ENCODE measurements at regions not wholly inside any gene's neighbourhood (a gene's known extent, or its start where the extent isn't known, plus 50 kb on each side); places are given as distances from the start of the nearest gene placed in this dataset.
"Not testable (repeated sequence)": the region's sequence is repeated elsewhere in the genome, so short reads cannot be mapped to it uniquely, and the experiment has no call there.

DNA sequence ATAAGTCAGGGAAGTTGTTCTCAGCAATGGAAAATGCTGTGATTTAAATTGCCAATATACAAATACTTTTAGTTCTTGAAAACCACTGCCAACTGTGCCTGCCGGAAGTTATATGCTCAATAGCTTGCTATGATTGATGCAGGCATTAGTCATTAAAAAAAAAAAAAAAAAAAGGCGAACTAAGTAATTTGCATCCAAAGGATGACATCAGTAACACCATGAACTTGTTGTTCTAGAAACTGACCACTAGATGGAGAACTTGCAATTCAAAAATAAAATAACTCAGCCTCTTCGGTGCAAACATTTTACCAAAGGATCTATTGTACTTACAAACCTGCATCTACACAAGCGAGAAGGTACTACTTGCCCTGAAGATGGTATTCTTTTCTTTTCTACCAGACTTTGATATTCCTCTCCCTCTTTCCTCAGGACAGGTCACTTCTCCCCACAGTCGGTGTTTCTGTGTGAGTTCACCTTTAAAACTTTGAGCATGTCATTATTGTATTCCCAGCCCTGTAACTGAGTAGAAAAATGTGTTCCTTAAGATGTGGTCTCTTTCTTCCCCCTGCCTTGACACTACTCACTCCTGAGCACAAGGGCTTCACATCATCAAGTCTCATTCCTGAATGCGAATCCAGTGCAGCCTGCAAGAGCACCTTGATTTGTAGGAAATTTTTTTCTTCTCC, 115.0 kb upstream of the VEPH1 start:
- DNase-seq, result no peak

DNA sequence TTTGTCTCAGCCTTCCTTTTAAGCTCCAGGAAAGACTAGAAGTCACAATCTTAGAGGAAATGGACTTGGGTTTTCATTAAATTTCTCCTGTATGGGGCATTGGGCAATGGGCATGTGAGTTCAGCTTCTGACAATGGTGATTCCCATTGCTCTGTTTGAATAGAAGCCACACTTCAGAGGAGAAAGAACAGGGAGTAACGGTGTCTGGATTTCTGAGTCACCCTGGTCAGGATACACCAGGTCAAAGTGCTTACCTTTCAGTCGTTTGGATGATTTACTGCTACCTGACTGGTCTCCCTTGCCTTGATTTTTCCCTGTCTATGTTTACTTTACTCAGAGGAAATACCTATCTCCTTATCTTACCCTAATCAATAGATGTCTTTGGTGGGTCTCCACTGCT, 111.7 kb upstream of the VEPH1 start:
- DNase-seq, result no peak

DNA sequence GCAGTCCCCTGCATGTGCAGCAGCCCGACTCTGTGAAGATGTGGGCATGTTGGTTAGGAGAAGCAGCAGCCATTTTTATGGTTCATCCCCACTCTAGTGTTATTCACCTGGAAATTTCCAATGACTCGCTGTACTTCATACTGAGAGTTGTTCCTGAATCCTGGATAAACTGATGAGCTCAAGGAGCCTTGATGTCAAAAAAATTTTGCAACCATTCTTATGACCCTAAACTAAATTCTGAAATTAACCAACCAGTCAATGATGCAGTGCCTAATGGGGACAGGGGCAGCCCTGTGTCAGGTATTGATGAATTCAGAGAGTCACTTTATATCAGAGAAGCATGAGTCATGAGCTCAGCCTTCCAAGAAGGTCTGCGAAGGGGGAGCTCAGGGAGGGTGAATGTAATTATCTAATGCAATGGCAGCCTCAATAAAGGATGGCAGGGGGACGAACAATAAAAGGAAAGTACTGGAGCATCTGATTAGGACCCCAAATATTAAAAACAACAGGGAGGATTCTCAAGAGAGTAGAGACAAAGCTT, 108.4 kb upstream of the VEPH1 start:
- DNase-seq, result no peak

DNA sequence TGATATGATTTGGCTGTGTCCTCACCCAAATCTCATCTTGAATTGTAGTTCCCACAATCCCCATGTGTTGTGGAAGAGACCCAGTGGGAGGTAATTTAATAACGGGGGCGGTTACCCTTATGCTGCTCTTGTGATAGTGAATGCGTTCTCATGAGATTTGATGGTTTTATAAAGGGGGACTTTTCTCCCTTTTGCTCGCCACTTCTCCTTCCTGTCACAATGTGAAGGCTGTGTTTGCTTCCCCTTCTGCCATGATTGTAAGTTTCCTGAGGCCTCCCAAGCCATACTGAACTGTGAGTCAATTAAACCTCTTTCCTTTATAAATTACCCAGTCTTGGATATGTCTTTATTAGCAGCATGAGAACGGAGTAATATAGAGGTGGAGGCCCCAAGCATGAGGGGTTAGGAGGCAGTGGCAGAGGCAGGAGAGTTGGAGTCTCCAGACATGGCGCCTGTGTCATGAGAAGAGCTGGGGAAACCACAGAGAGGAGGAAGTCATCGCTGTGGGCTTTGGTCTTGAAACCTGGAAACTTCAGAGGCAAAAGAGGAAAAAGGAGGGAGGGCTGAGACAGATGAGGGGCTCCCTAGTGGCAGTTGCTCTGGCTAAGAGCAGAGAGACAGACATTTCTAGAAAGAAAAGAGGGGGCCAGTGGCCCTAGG, 107.8 kb upstream of the VEPH1 start:
- no peak for DNase-seq

DNA sequence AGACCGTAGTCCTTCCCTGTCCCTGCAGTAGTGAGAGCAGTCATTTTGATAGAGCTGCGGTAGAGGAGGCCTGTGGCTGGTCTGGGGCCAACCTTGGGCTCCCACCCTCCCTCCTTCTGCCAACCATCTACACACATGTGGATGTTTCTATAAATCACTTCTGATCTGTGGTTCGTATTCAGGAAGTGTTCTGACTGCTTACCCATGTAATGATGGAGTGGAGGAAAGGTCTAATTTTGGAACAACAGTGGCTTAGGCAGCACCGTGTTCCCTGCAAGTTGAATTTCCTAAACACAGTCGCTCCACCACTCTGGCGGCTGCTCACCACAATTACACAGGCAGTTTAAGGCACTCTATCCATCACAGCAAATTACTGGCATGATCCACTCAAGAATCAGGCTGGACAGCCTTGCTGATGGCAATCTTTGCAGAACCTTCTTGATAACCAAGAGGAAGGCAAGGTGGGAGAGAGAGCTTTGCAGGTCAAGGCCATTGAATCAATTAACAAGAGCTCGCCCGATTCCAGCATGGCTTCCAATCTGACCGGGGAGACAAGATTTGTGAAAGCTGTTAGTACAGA, 104.7 kb upstream of the VEPH1 start:
- DNase-seq, result no peak

DNA sequence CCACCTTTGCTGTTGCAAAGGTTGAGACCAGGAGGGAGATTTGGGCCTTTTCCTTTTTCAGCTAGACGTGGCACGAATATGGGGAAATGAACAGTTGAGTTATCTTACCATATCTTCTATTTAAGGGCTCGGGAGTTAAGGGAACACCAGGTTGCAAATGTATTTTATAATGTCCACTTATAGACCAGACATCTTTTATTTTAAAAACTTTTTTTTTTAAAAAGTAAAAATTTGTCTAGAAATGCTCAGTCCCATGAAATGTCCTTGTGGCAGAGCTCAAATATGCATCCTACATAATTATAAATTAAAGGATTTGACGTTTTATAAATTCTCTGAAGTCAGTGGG, 103.6 kb upstream of the VEPH1 start:
- DNase-seq, result no peak

DNA sequence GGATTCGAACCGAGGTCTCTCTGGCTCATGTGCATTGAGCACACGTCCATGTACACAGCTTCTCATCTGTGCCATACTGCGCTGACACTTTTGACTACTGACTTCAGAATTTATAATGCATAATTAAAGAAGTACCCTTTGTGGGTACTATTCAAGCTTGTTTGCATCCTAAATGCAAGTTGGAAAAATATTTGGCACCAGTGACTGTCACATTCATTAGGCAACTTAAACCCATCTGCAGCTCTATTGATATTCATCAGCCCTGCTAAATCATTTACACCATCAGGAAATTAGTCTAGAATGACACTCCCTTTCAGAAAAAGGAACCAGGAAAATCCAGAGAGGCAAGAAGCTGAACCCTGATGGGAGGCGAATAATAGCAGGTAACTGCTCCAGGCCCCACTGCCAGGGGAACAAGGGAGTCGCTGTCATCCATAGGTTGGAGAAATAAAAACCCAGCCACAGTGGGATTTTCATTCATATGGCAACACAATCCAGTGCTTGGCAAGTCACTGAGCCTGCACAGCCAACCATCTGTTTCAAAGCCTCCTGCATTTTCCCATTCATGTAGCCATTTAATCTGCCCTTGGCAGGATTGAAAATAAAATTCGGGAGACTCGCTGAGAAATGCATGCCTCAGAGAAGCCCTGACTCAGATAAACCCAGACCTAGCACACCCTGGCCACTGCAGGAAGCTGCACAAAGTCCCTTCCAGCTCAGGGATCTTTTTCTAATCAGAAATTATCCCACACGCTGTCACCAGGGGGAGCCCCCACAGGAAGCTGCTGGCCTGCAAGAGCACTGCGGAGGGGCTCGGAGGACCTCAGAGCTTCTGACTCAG, 103.0 kb upstream of the VEPH1 start:
- peak; percentile 52 for DNase-seq

DNA sequence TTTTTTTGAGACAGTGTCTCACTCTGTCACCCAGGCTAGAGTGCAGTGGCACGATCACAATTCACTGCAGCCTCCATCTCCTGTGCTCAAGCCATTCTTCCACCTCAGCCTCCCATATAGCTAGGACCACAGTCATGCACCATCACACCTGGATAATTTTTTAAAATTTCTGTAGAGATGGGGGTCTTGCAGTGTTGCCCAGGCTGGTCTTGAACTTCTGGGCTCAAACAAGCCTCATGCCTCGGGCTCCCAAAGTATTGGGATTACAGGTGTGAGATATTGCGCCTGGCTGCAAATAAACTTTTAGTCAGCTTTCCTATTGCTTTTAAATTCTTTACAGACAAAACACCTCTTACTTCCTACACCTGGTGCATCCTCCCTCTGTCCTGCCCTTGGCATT, 102.1 kb upstream of the VEPH1 start:
- DNase-seq, result no peak

DNA sequence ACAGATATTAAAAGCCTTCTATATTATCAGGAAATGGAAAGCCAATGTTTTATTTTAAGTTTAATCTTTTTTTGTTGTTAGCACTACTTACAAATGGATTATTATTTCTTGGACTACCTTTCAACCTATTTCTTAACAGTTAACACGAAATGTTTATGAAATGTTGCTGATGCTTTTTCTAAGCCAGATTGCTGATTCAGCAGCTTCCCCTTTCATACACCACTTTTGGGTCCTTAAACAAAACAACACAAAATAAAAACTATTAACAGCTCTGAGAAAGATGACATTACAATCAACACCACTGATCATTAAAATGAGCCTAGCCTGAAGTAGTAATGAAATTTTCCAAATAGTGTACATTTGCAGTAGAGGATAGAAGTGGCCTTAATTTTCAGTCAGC, 99.2 kb upstream of the VEPH1 start:
- no peak for DNase-seq

DNA sequence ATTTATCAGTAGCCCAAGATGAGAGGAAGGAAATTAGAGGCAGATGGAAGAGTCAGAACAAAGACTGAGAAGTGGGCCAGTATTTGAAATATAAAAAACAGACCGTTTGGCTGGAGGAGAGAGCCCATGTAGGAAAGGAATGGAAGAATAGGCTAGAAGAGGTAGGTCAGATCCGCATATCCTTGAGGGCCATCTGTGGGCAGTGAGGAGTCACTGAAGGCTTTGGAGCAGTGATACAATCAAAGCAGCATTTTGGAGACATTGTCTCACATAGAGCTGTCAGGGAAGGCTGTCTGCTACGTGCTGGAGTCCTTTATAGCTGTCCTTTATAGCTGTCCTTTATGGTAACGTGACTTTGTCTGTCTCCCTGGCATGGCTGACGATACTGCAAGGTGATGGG, 92.0 kb upstream of the VEPH1 start:
- DNase-seq, result no peak

DNA sequence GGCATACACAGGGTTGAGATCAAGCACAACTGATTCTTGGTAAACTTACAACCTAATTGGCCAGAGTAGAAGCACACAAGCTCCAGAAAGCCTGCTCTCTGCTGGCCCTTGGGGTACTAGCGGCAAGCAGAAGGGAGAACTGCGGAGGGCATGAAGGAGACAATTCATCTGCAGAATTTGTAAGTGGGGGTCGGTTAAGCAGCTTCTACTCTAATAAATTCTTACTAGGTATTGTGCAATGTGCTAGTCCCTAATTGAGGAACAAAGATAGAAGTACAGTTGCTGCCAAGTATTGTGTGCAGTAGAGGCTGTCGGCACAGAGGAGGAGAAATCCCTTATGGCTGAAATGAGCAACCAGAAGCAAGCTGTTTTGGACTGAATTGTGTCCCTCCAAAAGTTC, 91.2 kb upstream of the VEPH1 start:
- no peak for DNase-seq

DNA sequence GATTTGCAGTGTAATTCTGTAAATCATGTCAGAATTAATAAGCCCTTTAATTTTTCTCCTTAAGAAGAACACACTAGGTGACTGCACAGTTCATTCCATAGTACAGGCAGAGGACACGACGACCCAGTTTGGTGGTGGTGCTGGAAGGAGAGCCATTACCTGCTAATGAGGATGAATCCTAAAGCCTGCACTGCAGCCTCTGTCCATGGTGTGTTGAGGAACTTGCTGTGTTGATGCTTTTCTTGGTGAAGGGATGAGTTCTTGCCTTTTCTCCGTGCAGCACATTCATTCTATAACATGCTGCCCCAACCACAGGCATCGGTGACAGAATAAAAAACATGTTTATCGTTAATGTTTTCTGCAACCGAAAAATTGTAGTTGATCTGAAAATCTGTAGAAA, 89.6 kb upstream of the VEPH1 start:
- DNase-seq, result no peak

DNA sequence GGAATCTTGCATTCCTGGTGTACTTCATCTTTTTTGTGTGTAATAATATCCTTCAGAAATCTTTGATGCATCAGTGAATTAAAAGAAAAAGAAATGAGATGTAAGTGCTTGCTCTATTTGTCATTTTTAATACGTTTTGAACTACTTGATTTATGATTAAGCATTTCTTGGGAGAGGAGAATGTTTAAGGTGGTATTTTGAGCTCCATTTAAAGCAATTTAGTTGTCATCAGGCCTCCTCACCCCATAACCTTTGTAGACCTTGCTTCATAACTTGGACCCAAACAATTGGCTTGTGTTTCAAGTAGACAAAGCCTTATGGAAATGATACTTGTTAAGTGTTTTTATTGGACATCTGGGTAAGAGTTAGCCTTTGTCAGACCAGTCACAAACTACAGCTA, 87.1 kb upstream of the VEPH1 start:
- no peak for DNase-seq

DNA sequence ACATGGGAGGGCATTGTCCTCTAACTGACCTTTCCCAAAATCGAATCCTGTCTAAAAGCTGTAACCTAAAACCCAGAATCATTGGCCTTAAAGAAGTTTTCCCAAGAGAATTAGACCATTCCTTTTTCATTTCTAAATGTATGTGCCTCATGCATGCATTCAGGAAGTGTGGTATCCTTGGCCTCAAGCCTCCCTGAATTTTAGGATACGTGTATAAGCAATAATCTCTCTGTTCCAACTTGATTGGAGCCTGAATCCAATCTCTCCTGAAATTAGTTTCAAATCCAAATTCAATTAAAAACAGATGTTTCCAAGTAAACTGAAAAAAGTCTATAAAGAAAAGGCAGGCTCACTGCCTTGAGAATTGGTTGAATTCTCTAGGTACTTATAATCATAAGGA, 86.0 kb upstream of the VEPH1 start:
- no peak for DNase-seq

DNA sequence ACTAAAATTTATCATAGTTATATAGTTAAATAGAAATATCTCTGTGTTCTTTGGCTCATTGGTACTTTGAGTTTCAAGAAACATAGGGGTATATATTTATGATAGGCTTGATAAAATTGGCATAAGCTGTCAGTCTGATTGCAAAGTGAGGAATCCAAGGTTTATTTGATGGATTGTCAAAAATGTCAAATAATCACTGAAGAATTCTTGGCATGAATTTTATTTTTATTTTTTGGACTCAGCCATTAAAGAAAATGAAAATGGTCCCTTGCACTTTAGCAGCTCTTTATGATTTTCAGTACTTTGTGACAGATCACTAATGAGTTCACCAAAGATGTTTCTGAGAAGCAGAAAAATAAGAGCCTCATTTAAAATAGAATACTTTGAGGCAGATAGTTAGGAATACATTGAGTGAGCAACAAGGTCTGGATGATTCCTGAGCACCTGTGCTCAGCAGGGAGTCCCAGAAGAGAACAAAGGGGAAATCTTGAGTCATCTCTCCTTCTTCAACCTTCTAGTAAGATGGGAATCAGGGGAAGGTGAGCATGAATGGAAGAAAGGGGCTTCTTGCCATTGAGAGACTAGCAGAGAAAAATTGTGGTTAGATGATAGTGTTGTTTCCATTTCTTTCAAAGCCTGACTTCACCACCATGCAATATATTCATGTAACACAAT, 85.3 kb upstream of the VEPH1 start:
- DNase-seq, result no peak

DNA sequence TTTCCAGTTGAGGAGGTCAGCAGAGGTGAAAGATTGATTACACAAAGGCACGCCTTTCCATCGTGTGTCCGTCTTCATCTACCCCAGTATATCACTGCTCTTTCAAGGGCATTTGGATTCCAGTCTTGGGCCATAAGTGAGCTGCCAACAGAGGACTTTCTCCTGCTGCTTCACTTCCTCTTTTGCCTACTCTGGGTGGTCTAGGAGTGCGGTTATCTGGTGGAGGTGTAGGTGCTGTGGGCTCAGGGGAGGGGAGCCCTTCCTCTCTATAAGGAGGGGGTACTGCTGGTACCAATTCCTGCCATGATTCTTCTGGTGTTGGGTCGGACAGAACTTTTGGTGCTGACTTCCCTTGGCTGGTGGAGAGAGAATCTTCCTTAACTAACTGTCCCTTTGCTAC, 83.1 kb upstream of the VEPH1 start:
- no peak for DNase-seq

DNA sequence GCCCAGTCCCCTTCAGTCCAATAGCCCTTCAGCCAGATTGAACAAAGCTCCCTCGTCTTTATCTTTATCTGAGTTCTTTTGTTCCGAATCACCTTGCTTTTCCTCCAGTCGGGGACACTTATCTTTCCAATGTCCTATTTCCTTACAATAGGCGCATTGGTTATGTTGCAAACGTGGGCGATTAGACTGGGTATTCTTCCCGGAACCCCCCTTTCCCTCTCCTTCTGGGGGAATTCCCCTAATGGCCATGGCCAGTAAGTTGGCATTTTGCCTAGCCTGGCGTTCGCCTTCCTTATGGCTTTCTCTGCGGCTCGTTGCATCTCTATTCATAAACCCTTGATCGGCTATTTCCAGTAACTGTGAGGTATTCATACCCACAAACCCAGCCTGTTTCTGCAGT, 82.2 kb upstream of the VEPH1 start:
- no peak for DNase-seq

DNA sequence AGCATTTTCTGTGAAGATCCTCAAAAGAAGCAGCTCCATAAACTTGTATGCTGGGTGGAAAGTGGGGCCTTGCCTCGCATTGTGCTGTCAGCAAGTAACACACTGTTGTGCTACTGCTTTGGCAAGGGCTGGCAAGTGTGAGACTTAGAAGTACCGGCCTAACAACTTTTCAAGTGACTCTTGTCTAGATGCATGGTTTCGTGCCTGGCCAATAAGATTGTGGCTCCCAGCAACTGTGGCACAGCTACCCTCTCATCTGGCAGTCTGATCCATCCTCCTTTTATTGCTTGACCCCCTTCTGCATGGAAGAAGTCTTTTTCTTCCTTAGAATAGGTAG, 79.4 kb upstream of the VEPH1 start:
- no peak for DNase-seq

DNA sequence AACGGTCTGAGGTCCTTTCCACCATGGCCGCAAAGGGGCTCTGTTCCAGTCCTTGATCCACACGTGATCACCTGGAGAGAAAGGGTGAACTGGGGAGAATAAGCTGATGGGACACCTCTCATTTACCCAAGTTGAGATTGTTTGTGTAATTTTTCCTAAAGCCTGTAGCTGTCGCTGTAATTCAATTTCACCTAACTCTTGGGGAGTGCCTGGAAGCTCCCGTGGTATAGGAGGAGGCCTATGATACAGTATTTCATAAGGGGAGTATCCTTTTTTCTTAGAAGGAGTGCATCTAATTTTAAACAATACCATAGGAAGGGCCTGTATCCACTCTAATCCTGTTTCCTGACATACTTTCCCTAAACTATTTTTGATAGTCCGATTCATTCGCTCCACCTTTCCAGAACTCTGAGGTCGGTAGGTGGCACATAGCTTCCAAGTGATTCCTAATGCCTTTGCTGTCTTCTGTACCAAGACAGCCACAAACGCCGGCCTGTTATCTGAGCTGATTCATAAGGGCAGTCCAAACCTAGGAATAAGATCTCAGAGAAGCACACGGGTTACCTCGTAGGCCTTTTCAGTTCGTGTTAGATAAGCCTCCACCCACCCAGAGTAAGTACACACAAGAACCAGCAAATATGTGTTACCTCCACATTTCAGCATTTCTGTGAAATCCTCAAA, 78.9 kb upstream of the VEPH1 start:
- DNase-seq, result not testable (repeated sequence)

DNA sequence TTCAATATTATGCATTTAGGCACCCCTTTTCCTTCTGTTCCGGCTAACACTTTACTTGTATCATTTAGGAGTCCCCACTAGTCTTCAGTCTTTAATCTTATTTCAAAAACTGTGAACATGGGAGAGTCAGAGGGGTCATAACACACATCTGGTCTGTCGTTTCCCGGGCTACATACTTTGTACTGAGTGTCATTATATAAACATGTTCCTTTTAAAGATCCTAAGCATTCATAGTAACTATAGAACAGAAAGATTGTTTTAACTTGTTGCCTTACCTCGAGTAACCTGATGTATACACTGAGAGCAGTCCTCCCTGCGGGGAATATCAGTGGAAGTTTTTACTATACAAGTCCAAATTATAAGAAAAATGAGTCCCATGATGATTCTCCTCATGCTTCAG, 78.2 kb upstream of the VEPH1 start:
- DNase-seq, result no peak

DNA sequence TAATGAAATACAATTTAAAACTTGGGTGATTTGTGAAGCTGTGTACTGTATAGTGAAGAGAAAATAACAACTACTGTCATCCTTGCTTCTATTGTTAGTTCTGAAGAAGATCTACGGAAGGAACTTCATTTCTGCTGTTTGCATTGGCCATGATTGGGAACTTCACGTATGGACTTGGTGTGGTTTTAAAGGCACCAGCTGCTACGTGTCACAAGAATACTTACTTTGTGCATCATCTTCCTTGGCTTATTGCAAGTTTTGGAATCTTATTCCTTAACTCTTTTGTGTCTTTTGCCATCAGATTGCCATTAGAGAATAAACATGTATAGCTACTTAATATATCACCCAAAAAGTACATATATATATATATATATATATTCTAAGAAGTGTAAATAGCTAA, 75.0 kb upstream of the VEPH1 start:
- no peak for DNase-seq

DNA sequence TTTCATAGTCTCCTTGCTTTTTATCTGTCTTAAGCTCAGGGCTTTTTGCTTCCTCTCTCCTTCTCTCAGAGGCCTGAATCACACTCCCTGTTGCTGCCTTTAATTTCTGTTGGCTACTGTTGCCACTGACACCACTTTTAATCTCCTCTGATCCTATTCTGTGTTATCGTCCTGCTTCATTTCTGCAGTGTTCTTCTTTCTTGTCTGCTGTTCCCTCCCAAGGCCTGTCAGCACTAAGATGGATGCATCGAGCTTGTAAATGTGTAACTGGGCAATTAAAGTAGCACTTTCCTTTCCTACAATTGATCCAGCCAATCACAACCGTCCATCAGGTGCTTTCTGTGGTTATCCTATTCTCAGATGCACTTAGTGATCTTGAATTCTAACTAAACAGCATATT, 71.3 kb upstream of the VEPH1 start:
- DNase-seq, result no peak
